ENCODE measurements at regions not wholly inside any gene's neighbourhood (a gene's known extent, or its start where the extent isn't known, plus 50 kb on each side); places are given as distances from the start of the nearest gene placed in this dataset.

DNA sequence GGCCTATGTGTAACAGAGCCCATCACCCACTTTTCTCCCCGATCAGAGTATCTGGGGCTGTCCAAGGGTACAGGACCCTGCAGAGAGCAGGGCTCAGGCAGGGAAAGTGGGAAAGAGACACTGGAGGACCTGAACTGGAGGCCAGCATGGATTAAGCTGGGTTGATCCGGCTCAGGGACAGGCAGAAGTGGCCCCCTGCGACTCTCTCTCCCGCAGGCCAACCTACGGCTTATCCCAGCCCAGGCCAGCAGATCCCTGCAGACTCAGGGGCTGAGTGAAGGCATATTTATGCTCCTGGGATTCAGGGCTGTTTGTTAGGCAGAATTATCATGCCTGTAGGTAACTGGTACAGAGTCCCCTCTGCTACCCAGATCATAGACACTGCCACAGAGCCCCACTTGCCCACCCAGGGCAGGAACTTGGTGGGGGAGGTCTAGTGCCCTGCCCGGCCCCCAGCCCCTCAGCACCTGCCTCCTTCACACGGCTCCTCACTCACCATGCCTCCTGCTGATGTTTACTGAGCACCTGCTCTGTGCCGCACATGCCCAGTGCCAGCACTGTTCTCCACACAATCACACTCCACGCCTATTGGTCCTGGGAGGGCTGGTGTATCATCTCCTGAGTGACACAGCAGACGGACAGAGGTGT, 87.3 kb downstream of the ADRA2C start:
- TF ChIP-seq RARB (CRISPR knock-in tag; IDR thresholded peaks at IDR 0.05) = no peak
- TF ChIP-seq, protein P1, sequence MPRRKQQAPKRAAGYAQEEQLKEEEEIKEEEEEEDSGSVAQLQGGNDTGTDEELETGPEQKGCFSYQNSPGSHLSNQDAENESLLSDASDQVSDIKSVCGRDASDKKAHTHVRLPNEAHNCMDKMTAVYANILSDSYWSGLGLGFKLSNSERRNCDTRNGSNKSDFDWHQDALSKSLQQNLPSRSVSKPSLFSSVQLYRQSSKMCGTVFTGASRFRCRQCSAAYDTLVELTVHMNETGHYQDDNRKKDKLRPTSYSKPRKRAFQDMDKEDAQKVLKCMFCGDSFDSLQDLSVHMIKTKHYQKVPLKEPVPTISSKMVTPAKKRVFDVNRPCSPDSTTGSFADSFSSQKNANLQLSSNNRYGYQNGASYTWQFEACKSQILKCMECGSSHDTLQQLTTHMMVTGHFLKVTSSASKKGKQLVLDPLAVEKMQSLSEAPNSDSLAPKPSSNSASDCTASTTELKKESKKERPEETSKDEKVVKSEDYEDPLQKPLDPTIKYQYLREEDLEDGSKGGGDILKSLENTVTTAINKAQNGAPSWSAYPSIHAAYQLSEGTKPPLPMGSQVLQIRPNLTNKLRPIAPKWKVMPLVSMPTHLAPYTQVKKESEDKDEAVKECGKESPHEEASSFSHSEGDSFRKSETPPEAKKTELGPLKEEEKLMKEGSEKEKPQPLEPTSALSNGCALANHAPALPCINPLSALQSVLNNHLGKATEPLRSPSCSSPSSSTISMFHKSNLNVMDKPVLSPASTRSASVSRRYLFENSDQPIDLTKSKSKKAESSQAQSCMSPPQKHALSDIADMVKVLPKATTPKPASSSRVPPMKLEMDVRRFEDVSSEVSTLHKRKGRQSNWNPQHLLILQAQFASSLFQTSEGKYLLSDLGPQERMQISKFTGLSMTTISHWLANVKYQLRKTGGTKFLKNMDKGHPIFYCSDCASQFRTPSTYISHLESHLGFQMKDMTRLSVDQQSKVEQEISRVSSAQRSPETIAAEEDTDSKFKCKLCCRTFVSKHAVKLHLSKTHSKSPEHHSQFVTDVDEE (CRISPR knock-in tag; IDR thresholded peaks at IDR 0.05) = no peak
- TF ChIP-seq ZC3H10 (CRISPR knock-in tag; IDR thresholded peaks at IDR 0.05) = no peak
- TF ChIP-seq SNAI2 (CRISPR knock-in tag; IDR thresholded peaks at IDR 0.05) = no peak
- TF ChIP-seq PPARA (CRISPR knock-in tag; IDR thresholded peaks at IDR 0.05; ENCODE audit: borderline replicate concordance) = no peak
- no peak for TF ChIP-seq TOX (CRISPR knock-in tag; IDR thresholded peaks at IDR 0.05; ENCODE audit: borderline replicate concordance)
- no peak for TF ChIP-seq ZFP30 (CRISPR knock-in tag; IDR thresholded peaks at IDR 0.05)
- TF ChIP-seq, protein P2, sequence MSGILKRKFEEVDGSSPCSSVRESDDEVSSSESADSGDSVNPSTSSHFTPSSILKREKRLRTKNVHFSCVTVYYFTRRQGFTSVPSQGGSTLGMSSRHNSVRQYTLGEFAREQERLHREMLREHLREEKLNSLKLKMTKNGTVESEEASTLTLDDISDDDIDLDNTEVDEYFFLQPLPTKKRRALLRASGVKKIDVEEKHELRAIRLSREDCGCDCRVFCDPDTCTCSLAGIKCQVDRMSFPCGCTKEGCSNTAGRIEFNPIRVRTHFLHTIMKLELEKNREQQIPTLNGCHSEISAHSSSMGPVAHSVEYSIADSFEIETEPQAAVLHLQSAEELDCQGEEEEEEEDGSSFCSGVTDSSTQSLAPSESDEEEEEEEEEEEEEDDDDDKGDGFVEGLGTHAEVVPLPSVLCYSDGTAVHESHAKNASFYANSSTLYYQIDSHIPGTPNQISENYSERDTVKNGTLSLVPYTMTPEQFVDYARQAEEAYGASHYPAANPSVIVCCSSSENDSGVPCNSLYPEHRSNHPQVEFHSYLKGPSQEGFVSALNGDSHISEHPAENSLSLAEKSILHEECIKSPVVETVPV (CRISPR knock-in tag; IDR thresholded peaks at IDR 0.05) = no peak
- TF ChIP-seq ZNF70 (CRISPR knock-in tag; IDR thresholded peaks at IDR 0.05) = no peak
- no peak for TF ChIP-seq ARNTL (CRISPR knock-in tag; IDR thresholded peaks at IDR 0.05; ENCODE audit: borderline replicate concordance, low read depth)
- no peak for TF ChIP-seq ZNF565 (CRISPR knock-in tag; conservative IDR thresholded peaks at IDR 0.05; ENCODE audit: low read depth)
- TF ChIP-seq, protein P3, sequence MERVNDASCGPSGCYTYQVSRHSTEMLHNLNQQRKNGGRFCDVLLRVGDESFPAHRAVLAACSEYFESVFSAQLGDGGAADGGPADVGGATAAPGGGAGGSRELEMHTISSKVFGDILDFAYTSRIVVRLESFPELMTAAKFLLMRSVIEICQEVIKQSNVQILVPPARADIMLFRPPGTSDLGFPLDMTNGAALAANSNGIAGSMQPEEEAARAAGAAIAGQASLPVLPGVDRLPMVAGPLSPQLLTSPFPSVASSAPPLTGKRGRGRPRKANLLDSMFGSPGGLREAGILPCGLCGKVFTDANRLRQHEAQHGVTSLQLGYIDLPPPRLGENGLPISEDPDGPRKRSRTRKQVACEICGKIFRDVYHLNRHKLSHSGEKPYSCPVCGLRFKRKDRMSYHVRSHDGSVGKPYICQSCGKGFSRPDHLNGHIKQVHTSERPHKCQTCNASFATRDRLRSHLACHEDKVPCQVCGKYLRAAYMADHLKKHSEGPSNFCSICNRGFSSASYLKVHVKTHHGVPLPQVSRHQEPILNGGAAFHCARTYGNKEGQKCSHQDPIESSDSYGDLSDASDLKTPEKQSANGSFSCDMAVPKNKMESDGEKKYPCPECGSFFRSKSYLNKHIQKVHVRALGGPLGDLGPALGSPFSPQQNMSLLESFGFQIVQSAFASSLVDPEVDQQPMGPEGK (CRISPR knock-in tag; IDR thresholded peaks at IDR 0.05; ENCODE audit: borderline replicate concordance) = no peak
- TF ChIP-seq CSDC2 (CRISPR knock-in tag; IDR thresholded peaks at IDR 0.05) = no peak
- no peak for TF ChIP-seq ZFP3 (CRISPR knock-in tag; IDR thresholded peaks at IDR 0.05)
- ATAC-seq = no peak

DNA sequence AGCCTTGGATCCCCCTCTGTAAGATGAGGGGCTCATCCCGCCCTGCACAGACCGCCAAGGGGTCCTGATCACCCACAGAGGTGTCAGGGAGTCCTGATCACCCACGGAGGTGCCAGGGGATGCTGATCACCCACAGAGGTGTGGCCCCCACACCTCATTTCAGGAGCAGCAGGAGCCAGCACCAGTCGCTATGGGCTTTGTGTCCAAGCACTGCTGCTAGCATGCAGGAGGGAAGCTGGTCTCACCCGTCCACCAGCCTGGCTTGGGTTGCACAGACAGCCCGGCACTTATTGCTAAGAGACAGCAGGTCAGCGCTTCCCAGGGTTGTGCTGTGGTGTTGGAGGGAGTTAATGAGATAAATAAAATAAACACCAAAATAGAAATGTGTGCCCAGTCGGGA, 88.5 kb downstream of the ADRA2C start:
- TF ChIP-seq ARNTL (CRISPR knock-in tag; IDR thresholded peaks at IDR 0.05; ENCODE audit: borderline replicate concordance, low read depth) (no peak), SNAI2 (CRISPR knock-in tag; IDR thresholded peaks at IDR 0.05) (no peak), ZNF70 (CRISPR knock-in tag; IDR thresholded peaks at IDR 0.05) (no peak), ZNF8 (CRISPR knock-in tag; IDR thresholded peaks at IDR 0.05) (no peak)
- ATAC-seq = no peak

DNA sequence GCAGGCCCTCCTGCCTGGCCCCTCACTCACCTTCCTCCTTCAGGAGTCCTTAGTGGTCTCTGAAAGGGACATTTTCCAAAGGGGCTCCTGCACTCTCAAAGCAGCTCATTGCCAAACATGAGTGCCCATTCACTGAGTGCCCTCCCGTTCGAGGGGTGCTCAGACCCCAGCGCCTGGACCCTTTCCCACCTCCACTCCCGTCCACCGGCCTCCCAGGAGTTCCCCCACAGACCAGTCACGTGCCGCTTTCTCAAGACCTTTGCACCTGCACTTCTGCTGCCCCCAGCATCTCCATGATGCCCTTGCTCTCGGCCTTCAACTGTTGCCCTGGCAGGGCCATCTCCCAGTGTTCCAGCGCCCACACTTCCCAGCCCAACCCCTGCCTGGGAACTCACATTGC, 89.5 kb downstream of the ADRA2C start:
- ATAC-seq = no peak

DNA sequence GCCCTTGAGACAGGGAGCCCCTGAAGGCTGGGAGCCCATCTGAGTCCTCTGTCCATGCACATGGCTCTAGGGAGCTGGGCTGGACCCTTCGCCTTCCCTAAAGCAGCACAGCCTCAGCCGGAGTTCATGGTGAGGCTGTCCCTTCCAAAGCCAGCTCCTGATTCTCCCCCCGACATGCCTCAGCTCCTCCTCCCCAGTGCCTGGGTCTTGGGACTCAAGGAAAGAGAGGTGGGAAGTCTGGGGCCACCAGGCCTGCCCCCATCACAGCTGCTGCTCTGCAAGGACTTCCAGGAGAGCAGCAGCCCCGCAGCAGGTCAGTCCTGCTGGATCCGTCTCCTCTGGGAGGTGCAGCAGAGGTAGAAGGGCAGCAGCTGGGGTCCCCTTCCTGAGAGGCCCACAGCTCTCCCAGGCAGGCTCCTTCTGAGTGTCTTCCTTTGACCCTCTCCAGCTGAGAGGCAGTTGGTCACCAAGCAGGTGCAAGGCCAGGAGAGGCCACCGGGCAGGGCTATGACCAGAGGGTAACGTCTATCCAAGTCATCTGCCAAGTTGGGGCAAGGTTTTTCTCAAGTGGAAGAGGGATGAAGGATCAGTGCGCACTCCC, 90.5 kb downstream of the ADRA2C start:
- TF ChIP-seq ZFP30 (CRISPR knock-in tag; IDR thresholded peaks at IDR 0.05) (no peak), ZFP3 (CRISPR knock-in tag; IDR thresholded peaks at IDR 0.05) (no peak), ZC3H10 (CRISPR knock-in tag; IDR thresholded peaks at IDR 0.05) (no peak), ZNF565 (CRISPR knock-in tag; conservative IDR thresholded peaks at IDR 0.05; ENCODE audit: low read depth) (no peak)
- TF ChIP-seq, protein P1 (CRISPR knock-in tag; IDR thresholded peaks at IDR 0.05) = no peak
- ATAC-seq = no peak; the same call in 2 of the 3 replicates

More for the DNA sequence above, 89.5 kb downstream of the ADRA2C start:
- TF ChIP-seq CSDC2 (CRISPR knock-in tag; IDR thresholded peaks at IDR 0.05) (no peak), TCF4 (CRISPR knock-in tag; IDR thresholded peaks at IDR 0.05; ENCODE audit: borderline replicate concordance) (no peak)
- TF ChIP-seq, protein P1 (CRISPR knock-in tag; IDR thresholded peaks at IDR 0.05) = no peak
